Prostate gland (tissue), 2 donors: ENCODE measurements at regions not wholly inside any gene's neighbourhood (a gene's known extent, or its start where the extent isn't known, plus 50 kb on each side); places are given as distances from the start of the nearest gene placed in this dataset.

Experiments
- POLR2A ChIP-seq: fragments of 450-650 bp; IDR thresholded peaks from one replicate; pipeline ENCODE4 v1.6.1; 2016; ENCODE audit warnings: antibody characterized with exemption, mild to moderate bottlenecking
- POLR2AphosphoS5 ChIP-seq: sonication (generic); formaldehyde crosslinking; IDR thresholded peaks from one replicate; pipeline ENCODE4 v1.6.1; 2017; ENCODE audit warnings: antibody characterized with exemption
- TF ChIP-seq, protein P1 (sequence below), 4 experiments: fragments of 200-600 bp in 2 of 4; fragments of 450-650 bp in 2 of 4; sonication (generic) in 2 of 4; IDR thresholded peaks; 1 replicate in 3 of 4; 2 replicates in 1 of 4; pipeline ENCODE4 v1.5.1; 2016 to 2019; ENCODE audit warnings: antibody characterized with exemption in 4 of 4, mild to moderate bottlenecking in 2 of 4, moderate library complexity in 2 of 4

DNA sequence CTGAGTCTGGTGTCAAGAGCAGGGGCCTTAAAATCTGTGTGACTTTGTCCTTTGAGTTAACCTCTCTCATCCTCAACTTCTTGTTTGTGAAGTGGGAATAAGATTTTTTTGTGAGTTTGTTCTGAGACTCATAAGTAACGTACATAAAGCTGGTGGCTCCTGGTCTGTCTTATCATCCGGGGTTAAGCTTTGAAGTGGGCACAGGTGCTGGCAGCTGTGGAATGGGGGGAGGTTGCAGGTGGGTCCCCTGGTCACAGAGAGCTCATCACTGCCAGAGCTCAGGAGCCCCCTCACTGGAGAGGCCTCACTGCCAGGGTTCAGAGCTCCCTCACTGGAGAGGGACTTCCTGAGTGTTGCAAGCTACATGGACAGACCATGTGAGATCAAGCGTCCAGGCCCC, 174.1 kb downstream of the NRN1 start:
- TF ChIP-seq POLR2AphosphoS5: no peak
- TF ChIP-seq POLR2A: no peak
- TF ChIP-seq, protein P1, sequence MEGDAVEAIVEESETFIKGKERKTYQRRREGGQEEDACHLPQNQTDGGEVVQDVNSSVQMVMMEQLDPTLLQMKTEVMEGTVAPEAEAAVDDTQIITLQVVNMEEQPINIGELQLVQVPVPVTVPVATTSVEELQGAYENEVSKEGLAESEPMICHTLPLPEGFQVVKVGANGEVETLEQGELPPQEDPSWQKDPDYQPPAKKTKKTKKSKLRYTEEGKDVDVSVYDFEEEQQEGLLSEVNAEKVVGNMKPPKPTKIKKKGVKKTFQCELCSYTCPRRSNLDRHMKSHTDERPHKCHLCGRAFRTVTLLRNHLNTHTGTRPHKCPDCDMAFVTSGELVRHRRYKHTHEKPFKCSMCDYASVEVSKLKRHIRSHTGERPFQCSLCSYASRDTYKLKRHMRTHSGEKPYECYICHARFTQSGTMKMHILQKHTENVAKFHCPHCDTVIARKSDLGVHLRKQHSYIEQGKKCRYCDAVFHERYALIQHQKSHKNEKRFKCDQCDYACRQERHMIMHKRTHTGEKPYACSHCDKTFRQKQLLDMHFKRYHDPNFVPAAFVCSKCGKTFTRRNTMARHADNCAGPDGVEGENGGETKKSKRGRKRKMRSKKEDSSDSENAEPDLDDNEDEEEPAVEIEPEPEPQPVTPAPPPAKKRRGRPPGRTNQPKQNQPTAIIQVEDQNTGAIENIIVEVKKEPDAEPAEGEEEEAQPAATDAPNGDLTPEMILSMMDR (IDR thresholded peaks at IDR 0.05): no peak
